ENCODE measurements at regions not wholly inside any gene's neighbourhood (a gene's known extent, or its start where the extent isn't known, plus 50 kb on each side); places are given as distances from the start of the nearest gene placed in this dataset.

DNA sequence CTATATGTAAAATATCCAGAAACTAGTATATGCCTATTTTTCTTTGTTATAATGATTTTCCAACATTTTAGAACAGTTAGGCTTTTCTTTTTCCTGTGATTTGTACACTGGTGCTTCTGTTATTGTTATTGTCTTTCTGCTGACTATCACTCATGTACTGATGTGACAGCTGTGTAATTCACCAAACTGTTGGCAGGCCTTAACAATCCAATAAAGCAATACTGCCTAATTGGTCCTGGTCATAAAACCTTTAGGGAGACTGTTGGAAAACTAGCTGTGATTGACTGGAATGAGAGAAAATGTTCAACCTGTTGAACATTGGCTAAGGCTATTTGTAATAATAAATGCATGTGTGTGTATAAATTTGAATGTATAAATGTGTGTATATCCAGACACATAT is 956.6 kb downstream of the REEP3 start:
- Mint-ChIP-seq H3K4me3 (no peak overlapping the region), H3K36me3 (ENCODE audit: low read depth) (no peaks in the 10 kb centered on the region), H3K27me3 (no peaks in the 10 kb centered on the region), H3K9me3 (peaks cover 9% of the 10 kb centered on the region), H3K4me1 (ENCODE audit: low read depth) (no peaks in the 10 kb centered on the region), H3K27ac (no peak overlapping the region)
- intact Hi-C loops (cut with micrococcal nuclease): no loop called here

DNA sequence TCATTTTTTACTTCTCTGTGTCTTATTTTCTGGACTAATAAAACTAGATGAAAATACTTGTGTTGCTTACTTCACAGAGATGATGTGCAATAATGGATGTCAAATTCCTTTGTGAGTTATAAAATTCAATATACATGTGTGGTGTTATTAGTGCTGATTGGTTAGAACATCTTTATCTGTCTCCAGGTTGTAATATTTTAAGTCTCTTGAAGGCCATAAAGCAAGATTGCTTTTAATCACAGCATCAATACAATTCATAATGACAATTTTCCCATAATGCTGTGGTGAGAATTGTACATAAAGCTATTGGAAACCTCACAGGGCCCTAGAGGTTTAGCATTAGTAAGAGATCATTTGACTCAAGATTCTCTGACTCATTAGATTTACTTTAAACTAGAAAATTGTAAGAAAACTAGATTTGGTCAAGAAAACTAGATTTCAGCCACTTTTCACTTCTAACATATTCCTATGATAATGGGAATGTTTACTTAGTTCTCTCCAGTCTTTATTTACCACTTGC is 963.7 kb downstream of the REEP3 start:
- Mint-ChIP-seq H3K36me3 (ENCODE audit: low read depth) (no peaks in the 10 kb centered on the region), H3K9me3 (peaks cover 10% of the 10 kb centered on the region)
- intact Hi-C loops (cut with micrococcal nuclease): no loop called here

DNA sequence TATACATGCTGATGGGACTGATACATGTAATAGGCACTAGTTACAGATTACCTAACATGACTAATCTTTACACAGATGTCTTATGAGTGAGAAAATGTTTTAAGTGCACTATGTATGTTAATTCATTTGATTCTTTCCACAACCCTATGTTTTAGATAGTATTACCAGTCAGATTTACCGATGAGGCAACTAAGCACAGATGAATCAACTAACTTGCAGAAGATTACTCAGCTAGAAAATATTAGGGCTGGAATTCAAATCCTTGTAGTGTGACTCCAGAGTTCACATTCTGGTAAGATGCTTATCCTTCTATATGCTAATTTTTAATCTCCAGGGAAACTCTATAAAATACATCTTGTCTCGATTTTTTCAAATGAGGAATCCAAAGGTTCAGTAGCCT is 964.9 kb downstream of the REEP3 start:
- Mint-ChIP-seq H3K27ac (no peak overlapping the region), H3K27me3 (no peaks in the 10 kb centered on the region), H3K9me3 (peaks cover 10% of the 10 kb centered on the region), H3K4me1 (ENCODE audit: low read depth) (no peaks in the 10 kb centered on the region), H3K36me3 (ENCODE audit: low read depth) (no peaks in the 10 kb centered on the region), H3K4me3 (no peak overlapping the region)
- intact Hi-C loops (cut with micrococcal nuclease): no loop called here

More for the DNA sequence above, 963.7 kb downstream of the REEP3 start:
- Mint-ChIP-seq H3K4me1 (ENCODE audit: low read depth) (no peaks in the 10 kb centered on the region), H3K27me3 (no peaks in the 10 kb centered on the region), H3K27ac (no peak overlapping the region), H3K4me3 (no peak overlapping the region)

DNA sequence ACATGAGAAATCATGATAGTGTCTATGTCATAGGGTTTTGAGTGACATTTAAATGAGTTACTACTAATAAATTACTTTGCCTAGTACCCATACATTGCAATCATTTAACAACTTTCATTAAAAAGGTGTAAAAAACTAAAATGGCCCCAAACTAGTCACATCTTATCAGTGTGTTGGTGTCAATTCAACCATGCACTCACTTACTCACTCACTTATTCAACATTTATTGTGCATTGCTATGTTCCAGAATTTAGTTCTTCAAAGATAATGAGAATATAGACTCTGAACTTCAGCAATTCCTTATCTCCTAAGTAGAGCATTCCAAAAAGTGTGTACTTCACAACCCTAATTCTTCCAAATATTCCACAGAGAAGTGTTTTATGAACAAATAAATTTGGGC is 965.7 kb downstream of the REEP3 start:
- no peaks in the 10 kb centered on the region for H3K36me3 Mint-ChIP-seq (ENCODE audit: low read depth)
- no peak overlapping the region for H3K27ac Mint-ChIP-seq
- no peak overlapping the region for H3K4me3 Mint-ChIP-seq
- no peaks in the 10 kb centered on the region for H3K4me1 Mint-ChIP-seq (ENCODE audit: low read depth)
- intact Hi-C loops (cut with micrococcal nuclease): no loop called here
- peaks cover 10% of the 10 kb centered on the region for H3K9me3 Mint-ChIP-seq
- no peaks in the 10 kb centered on the region for H3K27me3 Mint-ChIP-seq

DNA sequence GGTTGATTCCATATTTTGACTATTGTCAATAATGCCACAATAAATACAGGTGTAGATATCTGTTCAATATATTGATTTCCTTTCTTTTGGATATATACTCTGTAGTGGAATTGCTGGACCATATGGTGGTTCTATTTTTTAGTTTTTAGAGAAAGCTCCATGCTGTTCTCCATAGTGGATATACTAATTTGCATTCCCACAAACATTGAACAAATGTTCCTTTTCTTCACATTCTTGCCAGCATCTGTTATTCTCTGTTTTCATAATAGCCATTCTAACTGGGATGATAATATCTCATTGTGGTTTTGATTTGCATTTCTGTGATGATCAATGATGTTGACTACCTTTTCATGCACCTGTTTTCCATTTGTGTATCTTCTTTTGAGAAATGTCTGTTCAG is 973.7 kb downstream of the REEP3 start:
- no peak overlapping the region for H3K27ac Mint-ChIP-seq
- H3K36me3 Mint-ChIP-seq (ENCODE audit: low read depth): no peaks in the 10 kb centered on the region
- intact Hi-C loops (cut with micrococcal nuclease): no loop called here
- H3K27me3 Mint-ChIP-seq: no peaks in the 10 kb centered on the region
- peaks cover 35% of the 10 kb centered on the region for H3K9me3 Mint-ChIP-seq
- no peaks in the 10 kb centered on the region for H3K4me1 Mint-ChIP-seq (ENCODE audit: low read depth)
- H3K4me3 Mint-ChIP-seq: no peak overlapping the region

DNA sequence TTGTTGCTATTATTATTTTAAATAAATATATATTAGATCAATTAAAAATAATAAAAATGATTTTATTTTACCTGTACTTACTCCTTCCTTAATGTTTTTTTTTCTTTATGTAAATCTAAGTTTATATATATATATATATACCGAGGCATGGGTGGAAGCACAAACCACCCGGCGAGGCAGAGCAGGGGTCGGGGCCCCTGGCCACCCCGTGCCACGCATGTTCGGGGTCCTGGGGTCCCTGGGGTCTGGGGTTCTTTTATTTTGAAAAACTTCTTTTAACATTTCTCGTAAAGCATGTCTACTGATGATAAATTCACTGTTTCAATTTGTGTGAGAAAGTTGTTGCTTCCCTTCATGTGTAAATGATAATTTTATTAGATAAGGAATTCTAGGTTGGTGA is 976.1 kb downstream of the REEP3 start:
- Mint-ChIP-seq H3K4me3 (no peak overlapping the region), H3K27ac (no peak overlapping the region), H3K27me3 (no peaks in the 10 kb centered on the region), H3K4me1 (ENCODE audit: low read depth) (no peaks in the 10 kb centered on the region), H3K9me3 (peaks cover 35% of the 10 kb centered on the region), H3K36me3 (ENCODE audit: low read depth) (no peaks in the 10 kb centered on the region)
- intact Hi-C loops (cut with micrococcal nuclease): no loop called here

DNA sequence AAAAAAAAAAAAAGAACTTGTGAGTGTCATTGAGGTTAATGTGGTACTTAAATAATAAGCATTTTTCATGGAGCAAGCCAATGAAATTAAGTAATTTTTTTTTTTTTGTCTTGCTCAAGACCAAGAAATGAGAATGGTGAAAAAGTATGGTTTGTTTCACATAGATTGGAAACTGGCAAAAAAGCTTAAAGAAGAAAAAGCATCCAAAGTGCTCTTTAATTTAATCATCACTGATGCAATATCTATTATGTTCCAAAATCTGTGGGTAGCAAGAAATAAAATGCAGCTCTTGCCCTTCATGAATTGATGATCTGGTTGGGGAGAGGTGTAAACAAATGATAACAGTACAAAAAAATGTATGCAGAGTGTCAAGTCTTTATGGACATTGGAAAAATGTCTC is 980.6 kb downstream of the REEP3 start:
- Mint-ChIP-seq H3K9me3 (peaks cover 20% of the 10 kb centered on the region), H3K36me3 (ENCODE audit: low read depth) (no peaks in the 10 kb centered on the region), H3K4me3 (no peak overlapping the region), H3K27ac (no peak overlapping the region), H3K27me3 (no peaks in the 10 kb centered on the region), H3K4me1 (ENCODE audit: low read depth) (no peaks in the 10 kb centered on the region)
- intact Hi-C loops (cut with micrococcal nuclease): no loop called here

DNA sequence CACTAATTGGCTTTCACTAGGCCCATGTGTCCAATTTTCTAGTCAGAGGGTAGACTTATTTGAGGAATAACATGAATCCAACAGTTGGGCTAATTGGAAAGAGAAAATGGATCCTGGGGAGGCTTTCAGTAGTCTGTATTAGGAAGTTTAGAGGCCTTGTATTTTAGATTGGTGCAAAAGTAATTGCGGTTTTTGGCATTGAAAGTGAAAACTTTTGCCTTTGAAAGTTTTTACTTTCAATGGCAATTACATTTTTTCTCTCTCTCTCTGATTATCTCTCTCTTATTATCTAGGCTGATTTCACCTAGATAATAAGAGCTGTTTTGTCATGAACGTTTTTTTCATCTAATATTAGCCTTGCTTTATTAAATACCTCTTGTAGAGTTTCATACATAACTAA is 981.7 kb downstream of the REEP3 start:
- no peak overlapping the region for H3K4me3 Mint-ChIP-seq
- intact Hi-C loops (cut with micrococcal nuclease): no loop called here
- no peaks in the 10 kb centered on the region for H3K36me3 Mint-ChIP-seq (ENCODE audit: low read depth)
- H3K27ac Mint-ChIP-seq: no peak overlapping the region
- no peaks in the 10 kb centered on the region for H3K27me3 Mint-ChIP-seq
- H3K4me1 Mint-ChIP-seq (ENCODE audit: low read depth): no peaks in the 10 kb centered on the region
- H3K9me3 Mint-ChIP-seq: peaks cover 12% of the 10 kb centered on the region

DNA sequence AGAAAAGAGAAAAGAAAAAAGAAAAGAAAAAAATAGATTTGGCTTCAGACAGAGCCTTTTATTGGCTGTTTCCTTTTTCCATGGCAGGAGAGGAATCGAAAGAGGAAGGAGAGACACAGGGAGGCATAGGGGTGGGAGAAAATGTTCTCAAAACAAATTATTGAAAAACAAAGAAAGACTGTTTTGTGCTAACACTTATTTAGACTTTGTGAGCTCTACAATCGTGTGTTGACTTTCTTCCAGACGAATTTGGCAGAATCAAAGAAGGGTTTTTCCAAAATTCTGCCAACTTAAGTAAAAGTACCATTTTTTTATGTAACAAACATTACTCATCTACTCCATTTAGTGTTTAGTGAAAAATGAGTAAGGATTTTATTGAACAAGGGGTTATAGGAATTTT is 982.2 kb downstream of the REEP3 start:
- H3K27ac Mint-ChIP-seq: no peak overlapping the region

DNA sequence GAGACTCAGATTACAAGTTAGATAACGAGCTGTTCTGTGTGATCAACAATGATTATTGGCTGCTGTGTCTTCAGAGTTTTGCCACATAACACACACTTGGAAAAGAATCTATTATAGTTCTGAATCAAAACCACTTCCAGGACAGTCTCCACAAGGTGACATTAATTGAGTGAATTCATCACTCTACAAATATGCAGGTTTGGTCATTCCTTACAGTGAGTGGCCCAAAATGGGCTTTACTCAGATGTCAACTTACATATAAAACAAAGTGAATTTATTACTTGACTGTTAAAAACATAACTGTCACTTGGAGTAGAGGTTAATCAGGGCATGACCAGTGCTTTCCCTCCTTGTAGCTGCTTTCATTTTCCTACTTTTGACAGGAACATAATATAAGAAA is 984.3 kb downstream of the REEP3 start:
- H3K4me3 Mint-ChIP-seq: no peak overlapping the region
- intact Hi-C loops (cut with micrococcal nuclease): no loop called here
- no peaks in the 10 kb centered on the region for H3K4me1 Mint-ChIP-seq (ENCODE audit: low read depth)
- H3K36me3 Mint-ChIP-seq (ENCODE audit: low read depth): no peaks in the 10 kb centered on the region
- no peak overlapping the region for H3K27ac Mint-ChIP-seq
- H3K27me3 Mint-ChIP-seq: no peaks in the 10 kb centered on the region
- H3K9me3 Mint-ChIP-seq: no peaks in the 10 kb centered on the region

More for the DNA sequence above, 982.2 kb downstream of the REEP3 start:
- intact Hi-C loops (cut with micrococcal nuclease): no loop called here
- Mint-ChIP-seq H3K4me1 (ENCODE audit: low read depth) (no peaks in the 10 kb centered on the region), H3K9me3 (peaks cover 9% of the 10 kb centered on the region), H3K27me3 (no peaks in the 10 kb centered on the region), H3K36me3 (ENCODE audit: low read depth) (no peaks in the 10 kb centered on the region), H3K4me3 (no peak overlapping the region)

DNA sequence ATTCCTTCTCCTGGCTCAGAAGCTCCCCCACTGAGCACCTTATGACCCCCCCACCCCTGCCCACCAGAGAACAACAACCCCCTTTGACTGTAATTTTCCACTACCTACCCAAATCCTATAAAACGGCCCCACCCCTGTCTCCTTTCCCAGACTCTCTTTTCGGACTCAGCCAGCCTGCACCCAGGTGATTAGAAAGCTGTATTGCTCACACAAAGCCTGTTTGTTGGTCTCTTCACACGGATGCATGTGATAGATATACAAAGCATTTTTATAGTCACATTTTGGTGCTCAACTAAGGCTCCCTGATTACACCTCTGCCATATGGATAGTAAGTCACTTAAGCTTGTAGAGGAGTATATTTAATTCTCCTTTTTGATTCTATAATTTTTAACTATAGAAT is 985.8 kb downstream of the REEP3 start:
- no peaks in the 10 kb centered on the region for H3K4me1 Mint-ChIP-seq (ENCODE audit: low read depth)
- no peaks in the 10 kb centered on the region for H3K9me3 Mint-ChIP-seq
- no peak overlapping the region for H3K27ac Mint-ChIP-seq
- H3K4me3 Mint-ChIP-seq: no peak overlapping the region
- intact Hi-C loops (cut with micrococcal nuclease): no loop called here
- H3K27me3 Mint-ChIP-seq: no peaks in the 10 kb centered on the region
- no peaks in the 10 kb centered on the region for H3K36me3 Mint-ChIP-seq (ENCODE audit: low read depth)

DNA sequence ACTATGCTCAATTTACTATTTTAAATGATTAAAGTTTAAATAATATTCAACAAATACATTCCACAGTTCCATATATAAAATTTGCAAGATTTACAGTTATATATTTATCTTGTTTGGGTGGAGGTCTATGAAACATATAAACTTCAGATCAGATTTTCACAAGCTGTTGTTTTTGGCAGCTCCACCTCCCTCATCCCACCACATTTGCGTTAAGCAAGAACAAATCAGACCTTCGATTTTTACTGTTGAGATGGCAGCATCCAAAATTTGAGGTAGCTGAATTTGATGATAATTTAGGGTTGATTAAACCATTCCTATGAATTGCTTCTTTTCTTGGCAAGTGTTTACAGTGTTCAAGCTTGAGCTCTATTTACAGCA is 986.4 kb downstream of the REEP3 start:
- H3K9me3 Mint-ChIP-seq: no peaks in the 10 kb centered on the region
- no peak overlapping the region for H3K27ac Mint-ChIP-seq
- no peaks in the 10 kb centered on the region for H3K27me3 Mint-ChIP-seq
- no peaks in the 10 kb centered on the region for H3K4me1 Mint-ChIP-seq (ENCODE audit: low read depth)
- H3K4me3 Mint-ChIP-seq: no peak overlapping the region
- intact Hi-C loops (cut with micrococcal nuclease): no loop called here
- H3K36me3 Mint-ChIP-seq (ENCODE audit: low read depth): no peaks in the 10 kb centered on the region

DNA sequence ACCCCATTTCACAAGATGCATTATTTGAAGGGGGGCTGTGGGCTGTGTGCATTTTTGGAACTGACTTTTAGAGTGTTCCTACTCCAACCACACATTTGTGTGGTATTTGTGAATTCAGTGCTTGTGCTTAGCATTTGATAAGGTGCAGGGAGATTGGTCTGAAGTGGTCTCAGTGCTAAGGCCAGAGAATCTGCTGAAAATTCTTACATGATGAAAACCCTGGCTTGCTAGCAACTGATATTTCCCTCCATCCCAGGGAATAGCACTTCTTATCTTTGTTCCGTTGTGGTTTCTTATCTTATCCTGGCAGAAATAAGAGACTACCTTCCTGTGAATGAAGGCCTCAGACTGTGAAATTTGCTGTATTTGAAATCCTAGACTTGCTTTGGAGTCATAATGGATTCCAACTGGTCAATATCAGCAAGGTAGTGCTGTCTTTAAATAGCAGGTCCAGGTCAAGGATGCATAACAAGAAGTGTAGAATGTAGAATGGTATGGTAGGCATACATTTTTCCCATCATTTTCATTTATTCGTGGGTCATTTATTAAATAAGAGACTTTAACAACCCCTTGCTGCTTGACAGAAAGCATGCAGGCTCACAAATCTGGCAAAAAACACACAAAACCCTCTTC is 986.9 kb downstream of the REEP3 start:
- H3K27ac Mint-ChIP-seq: no peak overlapping the region
- intact Hi-C loops (cut with micrococcal nuclease): no loop called here

DNA sequence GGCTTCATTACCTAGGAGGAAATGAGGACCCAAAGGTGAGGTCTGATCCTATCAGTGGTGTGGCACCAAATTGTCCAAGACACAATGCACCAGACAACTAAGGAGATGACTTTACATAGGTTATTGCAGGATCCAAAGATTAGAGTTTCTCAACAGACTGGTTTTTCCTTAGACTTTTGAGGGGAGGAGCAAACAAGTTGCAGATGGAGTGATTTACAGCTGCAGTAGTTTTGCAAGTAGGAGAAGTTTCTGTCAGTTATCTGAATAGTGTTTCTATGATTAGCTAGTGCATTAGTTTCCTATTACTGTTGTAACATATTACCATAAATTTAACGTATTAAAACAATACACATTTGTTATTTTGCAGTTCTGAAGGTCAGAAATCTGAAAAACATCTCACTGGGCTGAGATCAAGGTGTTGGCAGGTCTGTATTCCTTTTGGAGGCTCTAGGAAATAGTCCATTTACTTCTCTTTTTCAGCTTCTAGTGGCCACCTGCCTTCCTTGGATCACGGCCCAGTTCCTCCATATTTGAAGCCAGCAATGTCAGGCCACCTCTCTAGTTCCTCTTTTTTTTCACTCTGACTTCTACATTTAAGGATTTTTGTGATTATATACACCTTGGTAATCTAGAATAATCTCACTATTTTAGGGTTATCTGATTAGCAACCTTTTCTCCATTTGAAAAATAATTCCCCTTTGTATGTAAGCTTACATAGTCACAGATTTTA is 994.9 kb downstream of the REEP3 start:
- Mint-ChIP-seq H3K4me3 (no peak overlapping the region), H3K27ac (no peak overlapping the region), H3K4me1 (ENCODE audit: low read depth) (no peaks in the 10 kb centered on the region), H3K36me3 (ENCODE audit: low read depth) (no peaks in the 10 kb centered on the region), H3K27me3 (no peaks in the 10 kb centered on the region), H3K9me3 (no peaks in the 10 kb centered on the region)
- intact Hi-C loops (cut with micrococcal nuclease): no loop called here

More for the DNA sequence above, 986.9 kb downstream of the REEP3 start:
- H3K4me3 Mint-ChIP-seq: no peak overlapping the region
- no peaks in the 10 kb centered on the region for H3K36me3 Mint-ChIP-seq (ENCODE audit: low read depth)
- H3K4me1 Mint-ChIP-seq (ENCODE audit: low read depth): no peaks in the 10 kb centered on the region
- no peaks in the 10 kb centered on the region for H3K9me3 Mint-ChIP-seq
- no peaks in the 10 kb centered on the region for H3K27me3 Mint-ChIP-seq

DNA sequence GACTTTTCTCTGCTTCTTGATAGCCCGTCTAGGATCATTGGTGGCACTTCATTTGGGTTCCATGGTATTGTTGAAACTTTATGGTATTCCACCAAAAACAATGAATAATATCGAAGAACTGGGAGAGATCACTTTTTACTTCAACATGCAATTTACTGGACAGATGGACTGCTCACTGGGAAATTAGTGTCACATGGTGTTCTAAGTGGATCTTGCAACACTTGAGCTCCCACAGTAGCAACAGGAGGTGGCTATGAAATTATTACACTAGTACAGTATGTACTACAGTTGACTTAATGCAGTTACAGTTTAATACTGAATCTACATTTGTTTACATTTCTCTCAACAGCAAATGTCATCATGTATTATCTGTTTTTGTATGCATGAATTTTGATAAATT is 997.3 kb downstream of the REEP3 start:
- Mint-ChIP-seq H3K27ac (no peak overlapping the region), H3K4me3 (no peak overlapping the region), H3K27me3 (no peaks in the 10 kb centered on the region), H3K9me3 (no peaks in the 10 kb centered on the region), H3K4me1 (ENCODE audit: low read depth) (no peaks in the 10 kb centered on the region), H3K36me3 (ENCODE audit: low read depth) (no peaks in the 10 kb centered on the region)
- intact Hi-C loops (cut with micrococcal nuclease): no loop called here
